ENCODE measurements at regions not wholly inside any gene's neighbourhood (a gene's known extent, or its start where the extent isn't known, plus 50 kb on each side); places are given as distances from the start of the nearest gene placed in this dataset.

- no peak for DNase-seq (ENCODE audit: low spot score)
Observed at GRCh38 chr1:234672349-234673135, 62.6 kb upstream of the IRF2BP2 start.

- no peak for DNase-seq (ENCODE audit: low spot score)
Observed at GRCh38 chr1:234670967-234671626, 61.1 kb upstream of the IRF2BP2 start.

DNA sequence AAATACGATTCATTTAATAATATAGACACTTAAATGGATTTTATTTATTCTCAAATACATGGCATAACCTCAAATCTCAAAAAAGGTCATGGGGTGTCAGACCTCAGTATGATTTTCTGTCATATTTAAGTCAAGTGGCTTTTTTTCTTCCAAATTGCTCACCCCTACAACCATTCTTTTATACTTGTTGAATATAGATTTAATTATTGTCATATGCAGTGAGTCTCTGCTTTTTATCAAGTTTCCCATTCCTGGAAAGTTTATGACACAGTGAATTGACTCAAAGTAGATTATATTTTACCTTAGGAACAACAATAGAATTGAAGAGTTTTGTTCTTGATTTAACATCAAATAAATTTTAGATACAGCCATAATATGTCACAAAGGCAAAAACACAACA lies 59.5 kb upstream of the IRF2BP2 start:
- no peak for DNase-seq (ENCODE audit: low spot score)

GRCh38 chr1:234668577-234668955 lies 58.6 kb upstream of the IRF2BP2 start:
- no peak for DNase-seq (ENCODE audit: low spot score)

GRCh38 chr1:234667600-234668576 lies 57.9 kb upstream of the IRF2BP2 start:
- no peak for DNase-seq (ENCODE audit: low spot score)

- DNase-seq (ENCODE audit: low spot score): no peak
Observed at GRCh38 chr1:234666761-234667160, 56.8 kb upstream of the IRF2BP2 start.

- DNase-seq (ENCODE audit: low spot score): no peak
Observed at GRCh38 chr1:234665975-234666605, 56.1 kb upstream of the IRF2BP2 start.

DNA sequence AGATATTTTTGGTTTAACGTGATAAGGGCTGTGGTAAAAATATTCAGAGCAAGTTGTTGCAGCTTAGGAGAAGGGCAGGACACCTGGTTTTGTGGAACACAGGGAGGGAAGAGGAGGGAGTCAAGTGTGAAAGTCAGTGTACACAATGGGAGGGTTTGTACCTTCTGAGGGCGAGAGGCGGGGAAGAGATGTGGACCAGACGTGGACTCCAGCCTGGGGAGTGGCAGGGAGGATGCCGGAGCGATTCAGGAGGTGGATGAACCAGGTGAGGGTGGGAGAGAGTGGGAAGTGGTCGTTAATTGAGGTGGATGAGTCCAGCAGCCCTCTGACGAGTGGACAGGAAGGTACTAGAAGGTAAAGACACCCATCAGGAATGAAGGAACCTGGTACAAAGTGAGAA lies 52.2 kb upstream of the IRF2BP2 start:
- DNase-seq (ENCODE audit: low spot score): no peak

- DNase-seq (ENCODE audit: low spot score): no peak
Observed at GRCh38 chr1:234661317-234661928, 51.4 kb upstream of the IRF2BP2 start.

- no peak for DNase-seq (ENCODE audit: low spot score)
Observed at GRCh38 chr1:234660536-234661316, 50.7 kb upstream of the IRF2BP2 start.

Measured in D341Med (cell line).